Hindlimb muscle (tissue), 1 donor: ENCODE measurements at regions not wholly inside any gene's neighbourhood (a gene's known extent, or its start where the extent isn't known, plus 50 kb on each side); places are given as distances from the start of the nearest gene placed in this dataset.

Experiments used
- DNase-seq: peaks from one replicate; pipeline ENCODE4 v3.0.0-alpha.2; 2013

DNA sequence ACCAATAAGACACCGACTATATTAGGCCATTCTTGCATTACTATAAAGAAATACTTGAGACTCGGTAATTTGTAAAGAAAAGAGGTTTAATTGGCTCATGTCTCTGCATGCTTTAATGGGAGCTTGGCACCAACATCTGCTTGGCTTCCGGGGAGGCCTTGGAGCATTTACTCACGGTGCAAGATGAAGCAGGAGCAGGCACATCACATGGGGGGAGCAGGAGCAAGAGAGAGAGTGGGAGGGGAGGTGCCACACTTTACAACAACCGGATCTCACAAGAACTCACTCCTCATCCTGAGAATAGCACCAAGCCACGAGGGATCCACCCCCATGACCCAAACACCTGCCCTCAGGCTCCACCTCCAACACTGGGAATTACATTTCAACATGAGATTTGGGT, 224.8 kb downstream of the KLF5 start:
- DNase-seq, result no peak

- peak; percentile 15 for DNase-seq
Observed at GRCh38 chr13:73281746-73282145, 222.9 kb downstream of the KLF5 start.

DNA sequence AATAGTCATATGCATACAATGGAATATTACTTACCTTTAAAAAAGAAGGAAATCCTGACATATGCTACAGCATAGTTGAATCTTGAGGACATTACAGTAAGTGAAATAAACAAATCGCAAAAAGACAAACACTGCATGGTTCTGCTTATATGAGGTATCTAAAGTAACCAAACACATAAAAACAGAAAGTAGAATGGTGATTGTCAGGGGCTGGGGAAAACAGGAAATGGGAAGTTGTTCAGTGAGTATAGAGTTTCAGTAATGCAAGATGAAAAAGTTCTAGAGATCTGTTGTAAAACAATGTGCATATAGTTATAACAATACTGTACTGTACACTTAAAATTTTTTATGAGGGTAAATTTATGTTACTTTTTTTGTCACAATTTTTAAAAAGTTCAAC, 219.4 kb downstream of the KLF5 start:
- no peak for DNase-seq

- DNase-seq, result no peak
Observed at GRCh38 chr13:73275163-73275562, 216.4 kb downstream of the KLF5 start.

- DNase-seq, result no peak
Observed at GRCh38 chr13:73274147-73274546, 215.3 kb downstream of the KLF5 start.

DNA sequence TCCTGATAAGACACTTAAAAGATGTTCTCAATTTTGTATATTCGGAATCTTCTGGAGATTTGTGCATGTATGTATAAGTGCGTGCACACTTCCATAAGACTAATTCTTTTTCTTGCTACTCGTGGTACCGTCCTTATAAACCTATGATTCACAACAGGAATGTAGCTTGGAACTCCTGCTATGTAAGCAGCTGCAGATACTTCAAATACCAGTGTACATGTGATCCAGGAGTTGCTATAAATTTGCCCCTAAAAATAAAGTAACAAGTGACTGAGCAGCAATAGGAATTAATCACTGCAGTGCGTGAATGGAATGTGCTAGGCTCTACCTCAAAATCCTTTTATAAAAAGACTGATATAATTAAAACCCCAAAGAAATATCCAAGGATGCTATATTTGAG, 214.9 kb downstream of the KLF5 start:
- DNase-seq, result no peak

DNA sequence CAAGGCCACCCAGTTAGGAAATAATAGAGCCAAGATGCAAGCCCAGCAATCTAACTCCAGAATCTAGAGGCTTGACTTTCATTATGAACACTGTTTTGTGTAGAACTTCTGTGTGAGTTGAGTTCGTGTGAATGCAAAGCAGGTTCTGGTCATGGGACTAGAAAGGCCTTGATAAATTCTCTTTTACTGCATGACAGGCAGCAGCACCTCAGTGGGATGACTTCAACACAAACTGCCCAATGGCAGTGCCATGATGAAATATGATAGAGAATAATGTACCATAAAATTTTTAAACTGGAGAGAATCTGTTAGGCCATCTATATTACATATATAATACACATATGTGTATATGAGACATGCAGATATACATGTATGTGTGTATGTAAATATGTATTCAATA, 214.5 kb downstream of the KLF5 start:
- DNase-seq, result no peak

- DNase-seq, result no peak
Observed at GRCh38 chr13:73272831-73273230, 214.0 kb downstream of the KLF5 start.

GRCh38 chr13:73268306-73268705, 209.5 kb downstream of the KLF5 start:
- no peak for DNase-seq

- DNase-seq, result no peak
Observed at GRCh38 chr13:73266640-73267180, 207.9 kb downstream of the KLF5 start.

- no peak for DNase-seq
Observed at GRCh38 chr13:73262862-73263627, 204.2 kb downstream of the KLF5 start.

- no peak for DNase-seq
Observed at GRCh38 chr13:73261739-73262216, 203.0 kb downstream of the KLF5 start.

DNA sequence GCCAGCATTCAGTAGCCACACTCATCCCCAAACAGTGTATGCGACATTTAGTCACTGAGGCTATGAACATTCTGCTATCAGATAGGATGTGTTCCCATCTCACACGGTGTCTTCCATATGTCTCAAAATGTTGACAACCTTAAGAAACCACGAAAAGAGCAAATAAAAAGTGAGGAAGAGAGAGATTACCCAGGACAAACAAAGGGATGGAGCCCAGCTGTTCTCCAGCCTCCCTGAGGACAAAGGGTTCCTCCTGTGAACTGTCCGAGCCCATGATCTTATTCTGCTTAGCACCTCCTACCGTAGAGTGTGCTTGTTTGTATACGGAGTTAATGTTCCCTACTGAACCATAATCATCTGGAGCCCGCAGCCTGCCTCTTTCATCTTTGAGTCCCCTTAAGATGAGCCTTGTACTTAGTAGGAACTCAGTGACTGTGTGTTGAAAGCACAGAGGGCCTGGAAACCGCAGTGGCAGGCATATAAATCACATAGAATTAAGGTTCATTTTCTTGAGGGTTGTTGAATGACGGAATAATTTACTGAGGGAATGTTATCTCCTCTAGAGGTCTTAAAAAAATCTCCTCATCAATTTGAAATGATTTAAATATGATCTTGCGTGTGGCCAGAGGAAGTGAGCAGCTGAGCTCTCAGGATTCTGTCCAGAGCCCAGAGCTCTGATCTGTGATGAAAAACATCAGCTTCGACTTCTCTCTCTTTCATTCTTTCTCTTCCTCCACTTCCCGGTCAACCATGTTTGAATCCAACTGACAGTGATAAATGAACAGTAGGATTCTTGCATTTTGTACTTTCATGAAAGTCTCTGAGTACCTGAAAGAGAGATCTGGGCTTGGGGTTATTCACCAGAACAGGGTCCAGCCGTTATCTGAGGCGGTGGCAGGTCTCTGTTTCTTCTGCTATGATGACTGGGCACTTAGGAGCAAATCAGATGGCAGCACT, 200.5 kb downstream of the KLF5 start:
- DNase-seq, result no peak

DNA sequence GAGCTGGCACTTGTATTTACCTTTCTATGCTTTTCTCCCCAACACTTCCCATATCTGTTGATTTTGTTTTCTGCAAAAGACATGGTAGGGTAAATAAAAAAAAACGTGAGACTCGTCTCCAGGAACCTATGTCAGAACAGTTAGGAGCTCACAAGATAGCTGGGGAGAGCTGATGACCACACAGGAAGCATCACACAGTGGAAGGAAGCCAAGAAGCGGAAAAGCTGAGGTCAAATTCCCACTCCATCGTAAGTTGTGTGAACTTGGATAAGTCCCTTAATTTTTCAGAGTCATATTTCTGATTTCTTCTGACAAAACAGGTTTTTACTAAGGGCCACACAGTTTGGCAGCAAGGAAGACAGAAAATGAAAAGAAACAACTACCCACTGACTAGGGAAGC, 199.6 kb downstream of the KLF5 start:
- no peak for DNase-seq

GRCh38 chr13:73254827-73255226, 196.0 kb downstream of the KLF5 start:
- DNase-seq, result no peak

DNA sequence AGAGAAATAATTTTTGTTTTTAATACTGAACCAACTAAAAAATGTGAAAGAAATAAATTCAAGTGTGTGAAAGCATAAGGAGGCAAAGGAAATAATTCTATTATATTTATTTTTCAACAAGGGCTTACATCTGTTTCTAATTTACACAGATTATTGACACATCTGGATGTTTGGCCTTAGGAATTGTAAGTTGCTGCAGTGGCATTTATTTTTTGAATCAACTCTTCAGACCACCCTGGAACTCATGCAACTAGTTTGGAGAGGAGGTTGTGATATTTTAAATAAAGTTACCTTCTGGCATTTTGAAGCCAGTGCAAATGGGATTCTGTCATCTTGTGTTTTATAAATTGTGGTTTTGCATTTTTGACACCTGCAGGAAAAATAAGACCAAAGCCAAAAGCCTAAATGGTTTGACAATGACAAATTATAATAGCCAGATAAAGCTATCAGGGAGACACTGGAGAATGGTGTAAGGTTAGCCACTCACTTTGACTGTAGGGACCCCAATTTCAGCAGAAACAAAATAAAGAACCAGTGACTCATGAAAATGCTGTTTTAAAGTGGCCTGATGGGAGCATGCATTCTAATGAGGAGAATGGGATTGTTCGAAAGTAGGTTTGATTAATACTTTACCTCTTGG, 192.9 kb downstream of the KLF5 start:
- no peak for DNase-seq

DNA sequence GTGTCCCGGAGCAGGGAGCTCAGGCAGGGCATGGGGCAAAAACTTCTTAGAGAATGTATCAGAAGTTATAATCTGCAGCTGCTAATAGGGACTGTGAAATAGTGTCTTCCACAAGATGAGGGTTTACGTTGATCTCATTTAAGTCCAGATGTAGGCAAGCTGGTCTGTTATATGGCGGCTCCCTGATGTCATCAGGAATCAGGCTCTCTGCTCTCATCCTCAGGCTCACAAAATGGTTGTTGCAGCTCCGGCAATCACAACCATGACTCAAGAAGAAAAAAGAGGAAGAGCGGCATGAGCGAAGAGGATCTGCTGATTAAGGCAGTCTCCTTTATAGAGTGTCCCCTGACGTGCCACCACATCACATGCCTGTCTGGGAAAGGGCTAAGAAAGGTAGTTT, 191.3 kb downstream of the KLF5 start:
- no peak for DNase-seq

DNA sequence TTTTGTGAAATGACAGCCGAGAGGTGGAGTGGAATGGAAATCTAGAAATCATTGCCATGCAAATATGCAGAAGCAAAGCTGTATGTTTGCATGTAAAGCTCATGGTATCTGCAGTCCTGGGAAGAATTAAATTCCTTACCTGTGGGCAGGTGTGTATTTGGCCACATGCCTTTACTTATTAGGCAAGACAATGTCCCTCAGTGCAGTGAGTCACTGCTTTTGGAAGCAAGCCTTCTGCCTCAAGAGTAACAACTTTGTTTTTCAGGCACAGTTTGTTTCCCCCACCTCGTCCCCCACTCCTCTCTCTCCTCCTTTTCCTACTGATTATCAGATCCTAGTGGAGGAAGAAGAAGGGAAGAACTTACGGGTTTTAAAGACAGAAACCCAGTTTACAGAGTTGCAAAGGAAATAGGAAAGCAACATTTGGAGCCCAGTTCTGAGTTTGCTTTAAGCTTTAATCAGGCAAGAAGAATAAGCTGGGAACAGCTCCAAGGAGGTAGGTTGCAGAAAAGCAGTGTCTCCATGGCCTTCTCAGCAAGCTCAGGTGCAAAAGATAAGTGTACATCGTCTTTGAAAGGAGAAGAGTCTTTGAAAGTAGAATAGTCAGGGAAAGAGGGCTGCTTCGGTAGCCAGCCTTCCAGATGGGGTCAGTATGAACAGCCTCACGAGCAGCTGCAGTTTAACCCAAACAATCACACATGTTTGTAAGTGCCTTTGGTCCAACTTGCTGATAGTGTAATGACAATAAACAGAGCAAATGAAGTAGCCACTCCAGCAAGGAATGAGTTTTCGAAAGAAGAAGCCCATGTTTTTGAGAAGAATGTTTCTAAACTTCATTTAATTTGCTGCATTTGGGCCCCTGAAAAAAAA, 190.1 kb downstream of the KLF5 start:
- DNase-seq, result no peak

- no peak for DNase-seq
Observed at GRCh38 chr13:73248154-73248553, 189.3 kb downstream of the KLF5 start.

- DNase-seq, result no peak
Observed at GRCh38 chr13:73245246-73245645, 186.4 kb downstream of the KLF5 start.

DNA sequence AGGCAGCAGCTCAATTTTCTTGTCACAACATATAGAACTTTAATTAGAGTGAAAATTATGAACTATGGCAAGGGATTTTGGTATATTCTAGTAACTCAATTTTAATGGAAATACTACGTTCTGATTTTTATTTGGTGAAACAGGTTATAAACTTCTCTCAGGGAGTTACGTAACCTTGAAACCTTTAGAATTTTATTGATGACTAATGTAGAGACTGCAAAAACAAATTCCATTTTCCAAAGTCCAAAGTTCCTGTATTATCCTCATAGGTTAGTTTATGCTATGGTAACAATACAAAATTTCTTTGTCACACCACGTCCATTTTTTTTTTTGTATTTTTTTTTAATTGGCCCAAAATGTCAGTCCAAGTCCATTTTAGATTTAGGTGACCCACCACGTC, 185.7 kb downstream of the KLF5 start:
- no peak for DNase-seq

DNA sequence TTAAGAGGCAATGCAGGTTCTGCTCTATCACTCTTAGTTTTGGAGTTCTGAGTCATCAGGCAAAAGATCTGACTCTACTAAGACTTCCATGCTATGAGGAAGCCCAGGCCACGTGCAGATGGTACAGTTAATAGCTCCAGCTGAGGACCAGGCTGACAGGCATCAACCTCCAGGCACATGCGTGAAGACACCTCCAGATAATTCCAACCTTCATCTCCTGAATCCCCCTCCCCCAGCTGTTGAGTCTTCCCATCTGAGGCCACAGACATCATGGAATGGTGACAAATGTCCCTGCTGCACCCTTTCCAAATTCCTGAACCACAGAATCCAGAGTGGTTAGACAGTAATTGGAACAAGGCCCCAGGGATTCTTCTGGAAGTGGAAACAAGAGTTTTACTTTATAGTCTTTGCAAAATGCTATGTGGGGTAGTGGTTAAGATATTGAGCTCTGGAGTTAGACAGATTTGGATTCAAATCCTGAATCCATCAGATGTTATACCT, 183.8 kb downstream of the KLF5 start:
- DNase-seq, result no peak
